SK-N-SH (cell line): ENCODE measurements at regions not wholly inside any gene's neighbourhood (a gene's known extent, or its start where the extent isn't known, plus 50 kb on each side); places are given as distances from the start of the nearest gene placed in this dataset.
"Not testable (repeated sequence)": the region's sequence is repeated elsewhere in the genome, so short reads cannot be mapped to it uniquely, and the experiment has no call there.

ENCODE experiments used
- CTCF ChIA-PET: fragments of 300-600, 350-600 bp; formaldehyde crosslinking; extraction: SDS; loops from one replicate; lab custom pipeline; 2021; lab: Yijun Ruan, JAX
- POLR2A ChIA-PET: fragments of 350-600 bp; sonication (Branson Sonifier 250); formaldehyde crosslinking; extraction: SDS; loops from one replicate; lab custom pipeline; 2020; ENCODE audit warnings: antibody characterized with exemption, inconsistent platforms; lab: Yijun Ruan, JAX
- DNase-seq: peaks from one replicate; pipeline ENCODE4 v3.0.0; 2012
- H2AFZ ChIP-seq: fragments of 200-600 bp; sonication (generic); 2 replicates; pipeline ENCODE4 v1.8.1; 2016; ENCODE audit warnings: antibody characterized with exemption, mild to moderate bottlenecking, low read depth
- H3F3A ChIP-seq: fragments of 200-600 bp; sonication (generic); replicated peaks from 2 replicates; pipeline ENCODE3; 2016; ENCODE audit warnings: antibody characterized with exemption, mild to moderate bottlenecking; ENCODE audit not compliant: insufficient read depth
- H3K27ac ChIP-seq, 2 experiments: fragments of 200-500 bp in 1 of 2; fragments of 200-600 bp in 1 of 2; sonication (Bioruptor generic) in 1 of 2; sonication (generic), shearing (Covaris generic) in 1 of 2; 2 replicates each; pipeline versions ENCODE4 v1.5.1 to v1.6.1; 2014 to 2016; ENCODE audit warnings: low read depth in 2 of 2, inconsistent platforms in 1 of 2, low read length in 1 of 2, mild to moderate bottlenecking in 1 of 2, mixed read lengths in 1 of 2
- H3K27me3 ChIP-seq: fragments of 200-600 bp; sonication (generic), shearing (Covaris generic); 2 replicates; pipeline ENCODE4 v1.6.1; 2016; ENCODE audit warnings: mixed run types; ENCODE audit not compliant: insufficient read depth
- H3K36me3 ChIP-seq, 2 experiments: fragments of 200-500 bp in 1 of 2; fragments of 200-600 bp in 1 of 2; sonication (Bioruptor generic) in 1 of 2; sonication (generic) in 1 of 2; replicated peaks in 1 of 2; 2 replicates each; pipeline versions ENCODE3 to v1.5.1; 2014 to 2016; ENCODE audit warnings: low read length in 1 of 2, mild to moderate bottlenecking in 1 of 2; ENCODE audit not compliant: insufficient read depth in 2 of 2, control insufficient read depth in 1 of 2
- H3K4me1 ChIP-seq, 2 experiments: fragments of 200-500 bp in 1 of 2; fragments of 200-600 bp in 1 of 2; sonication (Bioruptor generic) in 1 of 2; sonication (generic), shearing (Covaris generic) in 1 of 2; 2 replicates each; pipeline versions ENCODE4 v1.5.1 to v1.6.1; 2014 to 2016; ENCODE audit warnings: low read depth in 1 of 2, low read length in 1 of 2, mixed run types in 1 of 2; ENCODE audit not compliant: insufficient read depth in 2 of 2, control insufficient read depth in 1 of 2
- H3K4me2 ChIP-seq: fragments of 200-600 bp; sonication (generic), shearing (Covaris generic); 2 replicates; pipeline ENCODE4 v1.6.1; 2017; ENCODE audit warnings: mixed run types
- H3K4me3 ChIP-seq, 2 experiments: fragments of 200-500 bp in 1 of 2; fragments of 200-600 bp in 1 of 2; sonication (Bioruptor generic) in 1 of 2; sonication (generic), shearing (Covaris generic) in 1 of 2; 2 replicates each; pipeline versions ENCODE4 v1.5.1 to v1.8.1; 2014 to 2016; ENCODE audit warnings: low read depth in 2 of 2, inconsistent platforms in 1 of 2, low read length in 1 of 2, mild to moderate bottlenecking in 1 of 2, mixed read lengths in 1 of 2, moderate library complexity in 1 of 2
- H3K79me2 ChIP-seq: fragments of 200-600 bp; sonication (generic); 2 replicates; pipeline ENCODE4 v1.8.1; 2017; ENCODE audit warnings: mild to moderate bottlenecking; ENCODE audit not compliant: insufficient read depth
- H3K9ac ChIP-seq: fragments of 200-600 bp; sonication (generic); 2 replicates; pipeline ENCODE4 v1.6.1; 2017; ENCODE audit warnings: mixed run types
- H3K9me2 ChIP-seq: fragments of 200-600 bp; sonication (generic); 2 replicates; pipeline ENCODE4 v1.6.1; 2017; ENCODE audit warnings: mixed run types
- H3K9me3 ChIP-seq: fragments of 200-600 bp; sonication (generic); 2 replicates; pipeline ENCODE4 v1.6.1; 2017; ENCODE audit warnings: mixed run types, mild to moderate bottlenecking, moderate library complexity
- H4K20me1 ChIP-seq: fragments of 200-600 bp; sonication (generic); 2 replicates; pipeline ENCODE4 v1.6.1; 2017; ENCODE audit warnings: mild to moderate bottlenecking, mixed run types; ENCODE audit not compliant: insufficient read depth
- ELF1 ChIP-seq: IDR thresholded peaks from 2 replicates; pipeline ENCODE4 v1.4.0; 2012
- FOXJ3 ChIP-seq: sonication (generic); formaldehyde crosslinking; IDR thresholded peaks from 2 replicates; pipeline ENCODE4 v1.5.1; 2020; ENCODE audit warnings: mild to moderate bottlenecking, missing genetic modification reagents
- FOXM1 ChIP-seq: IDR thresholded peaks from 2 replicates; pipeline ENCODE4 v1.4.0; 2012; ENCODE audit warnings: low read depth, mild to moderate bottlenecking
- NRF1 ChIP-seq: IDR thresholded peaks from 2 replicates; pipeline ENCODE4 v1.6.1; 2012; ENCODE audit warnings: low read depth, mild to moderate bottlenecking, low read length
- POLR2AphosphoS5 ChIP-seq: IDR thresholded peaks from 2 replicates; pipeline ENCODE4 v1.6.1; 2012; ENCODE audit warnings: low read depth, low read length
- RXRA ChIP-seq: IDR thresholded peaks from 2 replicates; pipeline ENCODE4 v1.4.0; 2012; ENCODE audit warnings: low read depth, mild to moderate bottlenecking, borderline replicate concordance
- TEAD4 ChIP-seq: IDR thresholded peaks from 2 replicates; pipeline ENCODE4 v1.4.0; 2012; ENCODE audit warnings: mild to moderate bottlenecking, borderline replicate concordance; ENCODE audit not compliant: insufficient read depth
- USF2 ChIP-seq: fragments of 150-350 bp; IDR thresholded peaks from 2 replicates; pipeline ENCODE4 v1.6.1; 2017; ENCODE audit warnings: antibody characterized with exemption, low read length, low read depth, borderline replicate concordance
- YY1 ChIP-seq: IDR thresholded peaks from 2 replicates; pipeline ENCODE4 v1.4.0; 2012; ENCODE audit warnings: low read depth, mild to moderate bottlenecking
- ZBTB33 ChIP-seq: IDR thresholded peaks from 2 replicates; pipeline ENCODE4 v1.4.0; 2012; ENCODE audit warnings: low read depth, borderline replicate concordance
- WGBS: methylation state at CpG from one replicate; pipeline ENCODE4 v1.1.6; 2017; ENCODE audit warnings: low lambda C conversion rate; 5-methylcytosine and 5-hydroxymethylcytosine counted together

- Histone ChIP-seq H3K4me3 (no peak overlapping the region), H3F3A (peaks cover 9% of the 10 kb centered on the region), H3K36me3 (no peaks in the 10 kb centered on the region), H3K9ac (no peak overlapping the region), H3K79me2 (no peaks in the 10 kb centered on the region), H3K9me2 (no peaks in the 10 kb centered on the region), H3K27ac (no peak overlapping the region), H3K4me1 (peaks cover 0 to 14% of the 10 kb centered on the region in 2 experiments; a peak in 1 of 4 replicates), H3K27me3 (no peaks in the 10 kb centered on the region), H2AFZ (no peak overlapping the region), H4K20me1 (no peaks in the 10 kb centered on the region)
- ChIA-PET POLR2A (no interaction called here), CTCF (no interaction called here)
- 66% methylated on average over 2 of the region's 2 CpGs for WGBS
- no peak for DNase-seq
- no peak for TF ChIP-seq ELF1
- no peak for TF ChIP-seq POLR2AphosphoS5
- TF ChIP-seq ZBTB33, result no peak
- no peak for TF ChIP-seq NRF1
- no peak for TF ChIP-seq FOXJ3 (CRISPR knock-in tag)
- no peak for TF ChIP-seq RXRA
- TF ChIP-seq YY1, result no peak
- TF ChIP-seq TEAD4, result no peak
- no peak for TF ChIP-seq FOXM1
- no peak for TF ChIP-seq USF2
- TF ChIP-seq, all 33 proteins: peak for 0
- no peaks in the 10 kb centered on the region for H3K9me3 ChIP-seq
- H3K4me2 ChIP-seq, result no peak overlapping the region
Measured at GRCh38 chr6:130617658-130618057, 209.5 kb upstream of the SMLR1 start.

GRCh38 chr6:130618806-130619205, 208.4 kb upstream of the SMLR1 start:
- H3K4me3 ChIP-seq, H3K36me3 ChIP-seq, DNase-seq, H3K9ac ChIP-seq, H3K4me2 ChIP-seq, H3K27me3 ChIP-seq, H3K27ac ChIP-seq, POLR2A ChIA-PET, H2AFZ ChIP-seq, H3K9me2 ChIP-seq, H3K79me2 ChIP-seq, CTCF ChIA-PET, H3K9me3 ChIP-seq, H4K20me1 ChIP-seq: not testable (repeated sequence)
- Histone ChIP-seq H3K4me1 (peaks cover 0 to 14% of the 10 kb centered on the region in 2 experiments; a peak in 1 of 4 replicates), H3F3A (peaks cover 16% of the 10 kb centered on the region)
- 87% methylated on average over 5 of the region's 5 CpGs for WGBS
